H1 (cell line): ENCODE measurements at regions not wholly inside any gene's neighbourhood (a gene's known extent, or its start where the extent isn't known, plus 50 kb on each side); places are given as distances from the start of the nearest gene placed in this dataset.

Experiments used
- CTCF ChIA-PET: fragments of 300-600 bp; sonication (Branson Sonifier 250); formaldehyde crosslinking; loops from one replicate; lab custom pipeline; 2021; ENCODE audit not compliant: partially characterized antibody; lab: Charles Lee
- POLR2A ChIA-PET: fragments of 300-600 bp; sonication (Branson Sonifier 250); formaldehyde crosslinking; loops from one replicate; lab custom pipeline; 2021; ENCODE audit warnings: inconsistent platforms; ENCODE audit not compliant: partially characterized antibody; lab: Charles Lee
- DNase-seq, 2 experiments: peaks; one replicate each; pipeline versions ENCODE4 v3.0.0 to v3.0.0-alpha.2; 2010 to 2022; ENCODE audit warnings: low spot score in 2 of 2, low read depth in 1 of 2, mixed read lengths in 1 of 2
- FAIRE-seq: peaks from 2 replicates; lab custom pipeline; 2011; peaks lifted over from hg19 to GRCh38; lab: Jason Lieb, UNC
- H2AFZ ChIP-seq: 2 replicates; pipeline ENCODE4 v1.8.1; 2012; ENCODE audit warnings: low read length, inconsistent platforms
- H2AK5ac ChIP-seq: 2 replicates; pipeline ENCODE4 v1.6.1; 2013; ENCODE audit warnings: low read depth, low read length
- H2BK120ac ChIP-seq: replicated peaks from 2 replicates; pipeline ENCODE3; 2013; ENCODE audit warnings: low read depth, low read length, inconsistent platforms
- H2BK12ac ChIP-seq: 2 replicates; pipeline ENCODE4 v1.6.1; 2013; ENCODE audit warnings: low read depth, low read length
- H2BK15ac ChIP-seq: 2 replicates; pipeline ENCODE4 v1.6.1; 2013; ENCODE audit warnings: low read length
- H2BK20ac ChIP-seq: 2 replicates; pipeline ENCODE4 v1.6.1; 2013; ENCODE audit warnings: low read length
- H2BK5ac ChIP-seq: 2 replicates; pipeline ENCODE4 v1.6.1; 2013; ENCODE audit warnings: low read depth, low read length
- H3K14ac ChIP-seq: 2 replicates; pipeline ENCODE4 v1.6.1; 2013; ENCODE audit warnings: inconsistent platforms; ENCODE audit not compliant: insufficient read length
- H3K18ac ChIP-seq: 2 replicates; pipeline ENCODE4 v1.6.1; 2013; ENCODE audit warnings: low read length; ENCODE audit errors: extremely low read depth
- H3K23ac ChIP-seq: 2 replicates; pipeline ENCODE4 v1.6.1; 2013; ENCODE audit warnings: inconsistent platforms; ENCODE audit not compliant: insufficient read length
- H3K23me2 ChIP-seq: 2 replicates; pipeline ENCODE4 v1.6.1; 2013; ENCODE audit warnings: low read depth, low read length
- H3K27ac ChIP-seq: 2 replicates; pipeline ENCODE4 v1.6.1; 2011; ENCODE audit warnings: low read depth, low read length, inconsistent platforms
- H3K27me3 ChIP-seq, 4 experiments: replicated peaks in 1 of 4; 1 replicate in 1 of 4; 2 replicates in 3 of 4; pipeline versions ENCODE4 v1.6.1 to v1.8.1; 2011 to 2013; ENCODE audit warnings: low read length in 3 of 4, mild to moderate bottlenecking in 3 of 4, inconsistent platforms in 2 of 4, mixed read lengths in 2 of 4, moderate library complexity in 1 of 4; ENCODE audit not compliant: control insufficient read depth in 3 of 4, insufficient read depth in 3 of 4; ENCODE audit errors: extremely low read depth in 1 of 4
- H3K36me3 ChIP-seq, 4 experiments: 2 replicates each; pipeline versions ENCODE4 v1.6.1 to v1.8.1; 2011 to 2013; ENCODE audit warnings: mild to moderate bottlenecking in 4 of 4, low read length in 3 of 4, moderate library complexity in 2 of 4, control low read depth in 1 of 4, inconsistent platforms in 1 of 4; ENCODE audit not compliant: insufficient read depth in 4 of 4, control insufficient read depth in 2 of 4
- H3K4ac ChIP-seq: replicated peaks from 2 replicates; pipeline ENCODE3; 2013; ENCODE audit warnings: low read length, low read depth, mixed read lengths, inconsistent platforms; ENCODE audit not compliant: insufficient read length
- H3K4me1 ChIP-seq, 4 experiments: replicated peaks in 1 of 4; 1 replicate in 1 of 4; 2 replicates in 3 of 4; pipeline versions ENCODE4 v1.6.1 to v1.8.1; 2011 to 2013; ENCODE audit warnings: low read length in 3 of 4, inconsistent platforms in 2 of 4, mixed read lengths in 1 of 4; ENCODE audit not compliant: insufficient read depth in 4 of 4, control insufficient read depth in 3 of 4
- H3K4me2 ChIP-seq, 2 experiments: 2 replicates each; pipeline versions ENCODE4 v1.6.1 to v1.8.1; 2011 to 2013; ENCODE audit warnings: low read depth in 2 of 2, low read length in 2 of 2, control low read depth in 1 of 2, inconsistent platforms in 1 of 2, mild to moderate bottlenecking in 1 of 2; ENCODE audit not compliant: insufficient read depth in 1 of 2
- H3K4me3 ChIP-seq, 4 experiments: fragments of 200-600, 300-600 bp in 1 of 4; sonication (generic), shearing (Covaris generic), sonication (Bioruptor Twin) in 1 of 4; 2 replicates each; pipeline versions ENCODE4 v1.5.1 to v1.8.1; 2011 to 2016; ENCODE audit warnings: low read length in 4 of 4, low read depth in 3 of 4, control low read depth in 2 of 4, inconsistent platforms in 2 of 4, mild to moderate bottlenecking in 2 of 4, mixed read lengths in 1 of 4, moderate library complexity in 1 of 4; ENCODE audit not compliant: insufficient read depth in 2 of 4; ENCODE audit errors: extremely low read depth in 1 of 4
- H3K56ac ChIP-seq: replicated peaks from 2 replicates; pipeline ENCODE3; 2013; ENCODE audit warnings: low read depth, mild to moderate bottlenecking, mixed read lengths, low read length, inconsistent platforms; ENCODE audit not compliant: insufficient read length
- H3K79me1 ChIP-seq: 2 replicates; pipeline ENCODE4 v1.6.1; 2013; ENCODE audit warnings: low read depth, low read length, control low read depth
- H3K79me2 ChIP-seq, 2 experiments: 2 replicates each; pipeline versions ENCODE4 v1.6.1 to v1.8.1; 2012 to 2013; ENCODE audit warnings: low read length in 2 of 2, mild to moderate bottlenecking in 2 of 2, inconsistent platforms in 1 of 2; ENCODE audit not compliant: insufficient read depth in 2 of 2, control insufficient read depth in 1 of 2
- H3K9ac ChIP-seq, 4 experiments: replicated peaks in 1 of 4; 1 replicate in 1 of 4; 2 replicates in 3 of 4; pipeline versions ENCODE4 v1.6.1 to v1.8.1; 2011 to 2013; ENCODE audit warnings: low read depth in 3 of 4, low read length in 3 of 4, control low read depth in 2 of 4, mild to moderate bottlenecking in 2 of 4, moderate library complexity in 2 of 4, inconsistent platforms in 1 of 4; ENCODE audit errors: extremely low read depth in 1 of 4
- H3K9me3 ChIP-seq, 2 experiments: 2 replicates each; pipeline versions ENCODE4 v1.6.1 to v1.8.1; 2012 to 2013; ENCODE audit warnings: mild to moderate bottlenecking in 2 of 2, moderate library complexity in 2 of 2, control low read depth in 1 of 2, inconsistent platforms in 1 of 2, low read depth in 1 of 2, low read length in 1 of 2, mixed read lengths in 1 of 2; ENCODE audit not compliant: insufficient read depth in 2 of 2
- H4K20me1 ChIP-seq, 2 experiments: replicated peaks in 1 of 2; 2 replicates each; pipeline versions ENCODE3 to v1.8.1; 2011 to 2013; ENCODE audit warnings: inconsistent platforms in 2 of 2, low read length in 2 of 2, mild to moderate bottlenecking in 1 of 2; ENCODE audit not compliant: insufficient read depth in 2 of 2, control insufficient read depth in 1 of 2
- H4K5ac ChIP-seq: 2 replicates; pipeline ENCODE4 v1.6.1; 2013; ENCODE audit warnings: low read length, low read depth, mixed read lengths, inconsistent platforms; ENCODE audit not compliant: insufficient read length
- H4K8ac ChIP-seq: 2 replicates; pipeline ENCODE4 v1.8.0; 2013; ENCODE audit warnings: mild to moderate bottlenecking, moderate library complexity, low read length, inconsistent platforms; ENCODE audit not compliant: insufficient read depth; ENCODE audit errors: extremely low read depth
- H4K91ac ChIP-seq: replicated peaks from 2 replicates; pipeline ENCODE3; 2013; ENCODE audit warnings: low read length, mixed read lengths, inconsistent platforms; ENCODE audit not compliant: insufficient read length
- FOSL1 ChIP-seq: IDR thresholded peaks from 2 replicates; pipeline ENCODE4 v1.6.1; 2011; ENCODE audit warnings: mild to moderate bottlenecking, low read depth, low read length, moderate library complexity; ENCODE audit not compliant: insufficient read depth
- WGBS, 2 experiments: shearing (Covaris generic) in 1 of 2; methylation state at CpG; one replicate each; pipeline versions ENCODE4 v1.1.6 to v1.1.7; 2013 to 2015; ENCODE audit warnings: low lambda C conversion rate in 2 of 2, mixed read lengths in 2 of 2, inconsistent platforms in 1 of 2, low coverage in 1 of 2, missing lambda C conversion rate in 1 of 2; ENCODE audit not compliant: insufficient replicate concordance in 2 of 2, insufficient coverage in 1 of 2, insufficient read length in 1 of 2; ENCODE audit errors: extremely low coverage in 1 of 2, missing lambda C conversion rate in 1 of 2; 5-methylcytosine and 5-hydroxymethylcytosine counted together

DNA sequence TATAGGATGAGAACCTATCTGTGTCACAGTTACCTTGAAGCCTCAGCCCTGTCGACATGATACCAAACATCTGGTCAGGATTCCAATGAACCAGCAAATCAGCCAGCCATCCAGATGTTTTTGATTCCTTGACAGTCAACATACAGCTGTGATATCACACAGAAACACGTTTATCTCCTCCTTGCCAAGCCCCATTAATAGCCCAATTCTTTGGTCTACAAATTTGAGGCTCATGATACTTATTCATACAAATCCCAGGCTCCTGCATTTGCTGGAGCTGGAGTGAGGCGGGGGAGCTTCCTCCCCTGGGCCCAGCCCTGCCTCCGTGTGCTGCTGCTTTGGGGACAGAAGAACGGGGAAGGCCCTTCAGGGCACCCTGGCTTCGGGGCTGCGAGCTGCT, 611.6 kb upstream of the SALL3 start:
- CTCF ChIA-PET: interaction anchor here (0.7 to 1.0 kb wide), 2 partner anchors 21 to 48 kb away, joined by 3 read pairs; no protein-coding TSS in a partner anchor
- Histone ChIP-seq H2AFZ (no peak overlapping the region), H3K79me1 (no peaks in the 10 kb centered on the region), H3K9ac (no peak overlapping the region), H3K23me2 (no peaks in the 10 kb centered on the region), H3K27ac (no peak overlapping the region), H3K79me2 (no peaks in the 10 kb centered on the region), H3K14ac (no peak overlapping the region), H2BK15ac (no peak overlapping the region), H3K4me2 (no peak overlapping the region), H3K18ac (no peak overlapping the region), H4K20me1 (no peaks in the 10 kb centered on the region), H3K4ac (no peak overlapping the region), H4K5ac (no peak overlapping the region), H3K36me3 (no peaks in the 10 kb centered on the region), H3K4me3 (no peak overlapping the region), H3K56ac (no peak overlapping the region), H3K4me1 (peaks cover 0 to 6% (median 0%) of the 10 kb centered on the region in 4 experiments; a peak in 2 of 7 replicates), H2BK12ac (no peak overlapping the region), H3K27me3 (no peaks in the 10 kb centered on the region), H2BK20ac (no peak overlapping the region), H3K23ac (no peak overlapping the region), H2BK5ac (no peak overlapping the region), H2BK120ac (no peak overlapping the region), H4K8ac (no peak overlapping the region; the same call in 1 of the 2 replicates), H3K9me3 (peaks cover 0 to 3% of the 10 kb centered on the region in 2 experiments; a peak in 1 of 4 replicates), H4K91ac (no peak overlapping the region), H2AK5ac (no peak overlapping the region)
- DNase-seq (no peak), FAIRE-seq (no peak)
- WGBS, 2 experiments: 93% methylated on average over 6 of the region's 7 CpGs; no CpG with 5 or more reads in 1 of the 2 experiments
- POLR2A ChIA-PET: interaction anchor here (0.8 kb wide), 1 partner anchor 25 kb away, joined by 3 read pairs; no protein-coding TSS in a partner anchor
- TF ChIP-seq FOSL1: no peak
